SK-MEL-5 (cell line): ENCODE measurements at regions not wholly inside any gene's neighbourhood (a gene's known extent, or its start where the extent isn't known, plus 50 kb on each side); places are given as distances from the start of the nearest gene placed in this dataset.
"Not testable (repeated sequence)": the region's sequence is repeated elsewhere in the genome, so short reads cannot be mapped to it uniquely, and the experiment has no call there.

Source experiments
- DNase-seq: peaks from one replicate; pipeline ENCODE4 v3.0.0-alpha.2; 2016; ENCODE audit warnings: low read depth, low spot score
- in situ Hi-C: cut with HindIII; loops from 2 replicates; pipeline ENCODE4 v1.10.0; 2016; ENCODE audit warnings: low sequenced_read_pairs, high pct_unique_total_duplicates, low pct_unique_long_range_greater_than_20kb

- DNase-seq, result no peak
- in situ Hi-C loops, result no loop called here
These were observed 151.6 kb upstream of the CDH4 start for GRCh38 chr20:61100489-61100888.

GRCh38 chr20:61101321-61101720 is 150.7 kb upstream of the CDH4 start:
- DNase-seq, in situ Hi-C loops: not testable (repeated sequence)

GRCh38 chr20:61104232-61104631 is 147.8 kb upstream of the CDH4 start:
- DNase-seq, result no peak
- in situ Hi-C loops, result no loop called here

DNA sequence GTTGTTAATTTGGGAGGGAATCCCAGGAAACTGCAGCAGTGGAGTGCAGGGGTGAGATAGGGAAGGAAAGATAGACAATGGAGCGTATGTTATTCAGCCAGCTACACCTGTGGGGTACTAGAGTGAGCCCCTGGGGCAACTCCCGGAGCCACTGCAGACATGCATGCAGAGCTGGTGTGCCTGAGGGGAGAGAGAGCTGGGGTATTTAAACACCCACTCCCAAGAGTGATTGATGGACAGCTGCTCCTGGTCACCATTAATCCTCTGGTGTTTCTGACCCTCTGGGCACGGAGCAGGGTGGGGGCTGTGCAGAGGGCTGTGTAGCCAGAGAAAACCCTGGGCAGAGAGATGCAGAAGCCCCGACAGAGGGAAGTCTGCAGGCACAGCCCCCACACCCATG is 146.7 kb upstream of the CDH4 start:
- in situ Hi-C loops, result no loop called here
- DNase-seq, result no peak

GRCh38 chr20:61106438-61106837 is 145.6 kb upstream of the CDH4 start:
- in situ Hi-C loops, result no loop called here
- no peak for DNase-seq

GRCh38 chr20:61109221-61109805 is 142.7 kb upstream of the CDH4 start:
- in situ Hi-C loops, result no loop called here
- DNase-seq, result no peak

- in situ Hi-C loops, result no loop called here
- no peak for DNase-seq
These were observed 139.5 kb upstream of the CDH4 start for GRCh38 chr20:61112515-61112914.

- DNase-seq, result no peak
- in situ Hi-C loops, result no loop called here
These were observed 138.3 kb upstream of the CDH4 start for GRCh38 chr20:61113731-61114130.

GRCh38 chr20:61114493-61115175 is 137.4 kb upstream of the CDH4 start:
- in situ Hi-C loops, result no loop called here
- DNase-seq, result no peak

GRCh38 chr20:61115364-61116065 is 136.5 kb upstream of the CDH4 start:
- DNase-seq, result no peak
- in situ Hi-C loops, result no loop called here

DNA sequence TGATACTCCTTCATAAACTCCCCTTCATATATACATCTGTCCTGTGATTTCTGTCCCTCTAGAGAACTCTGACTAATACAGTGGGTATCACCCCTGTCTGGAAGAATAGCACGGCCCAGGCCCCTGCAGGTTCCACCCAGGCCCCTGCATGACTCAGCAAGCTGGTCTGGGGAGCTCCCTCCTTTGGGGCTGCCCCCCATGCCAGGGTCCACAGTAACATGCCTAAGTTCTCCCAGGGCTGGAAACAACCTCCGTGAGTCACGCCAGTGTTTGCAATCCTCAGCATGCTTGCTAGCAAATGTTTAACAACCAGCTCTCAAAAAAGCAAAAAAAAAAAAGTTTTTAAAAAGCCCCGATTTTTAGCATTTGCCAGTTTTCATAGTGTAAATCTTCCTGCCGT is 134.3 kb upstream of the CDH4 start:
- in situ Hi-C loops, result no loop called here

DNA sequence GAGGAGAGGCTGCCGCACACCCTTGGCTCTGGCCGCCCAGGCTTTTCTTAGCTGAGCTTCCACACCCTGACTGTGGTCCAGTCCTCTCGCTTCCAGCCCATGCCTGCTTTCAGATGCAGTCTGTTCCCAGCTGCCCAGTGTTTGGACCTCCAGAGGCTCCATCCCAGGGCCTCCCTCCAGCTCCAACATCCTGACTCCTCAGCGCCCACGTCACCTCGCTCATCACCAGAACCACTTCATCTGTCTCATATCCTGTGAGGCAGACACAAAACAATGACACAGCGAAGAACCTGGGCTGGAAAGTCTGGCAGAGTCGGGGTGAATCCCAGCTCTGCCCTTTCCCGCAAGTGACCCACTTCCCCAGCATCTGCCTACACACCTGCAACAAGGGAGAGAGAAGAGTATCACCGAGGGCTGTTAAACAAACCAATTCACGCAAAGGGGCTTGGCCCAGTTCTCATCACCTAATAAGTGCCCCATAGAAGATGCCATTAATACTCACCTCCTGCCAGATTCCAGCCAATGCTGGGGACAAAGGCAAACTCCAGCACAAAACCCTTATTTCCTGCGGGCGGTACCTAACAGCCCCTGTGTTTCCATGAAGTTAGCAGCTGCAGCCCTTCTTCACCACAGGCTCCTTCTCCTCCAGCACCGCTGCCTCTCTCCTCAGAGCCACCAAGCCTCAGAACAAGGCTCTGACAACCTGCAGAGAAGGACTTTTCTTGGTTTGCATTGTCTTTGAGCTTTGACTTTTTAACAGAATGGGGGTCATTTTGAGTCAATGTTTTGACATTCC is 133.4 kb upstream of the CDH4 start:
- in situ Hi-C loops, result no loop called here
- DNase-seq, result no peak

More for the DNA sequence above, 134.3 kb upstream of the CDH4 start:
- no peak for DNase-seq

DNA sequence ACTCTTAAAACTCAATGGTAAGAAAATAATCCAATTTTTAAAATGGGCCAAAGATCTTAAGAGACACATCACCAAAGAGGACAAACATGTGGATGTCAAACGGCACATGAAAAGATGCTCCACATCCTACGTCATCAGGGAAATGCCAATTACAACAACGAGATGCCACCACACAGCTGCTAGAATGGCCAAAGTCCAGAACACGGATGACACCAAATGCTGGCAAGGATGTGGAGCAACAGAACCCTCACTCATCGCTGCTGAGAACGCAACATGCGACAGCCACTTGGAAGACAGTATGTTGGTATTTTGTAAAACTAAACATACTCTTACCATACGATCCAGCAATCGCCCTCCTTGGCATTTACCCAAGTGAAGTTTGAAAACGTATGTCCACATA is 132.8 kb upstream of the CDH4 start:
- in situ Hi-C loops, result no loop called here
- DNase-seq, result no peak

GRCh38 chr20:61119794-61120410 is 132.2 kb upstream of the CDH4 start:
- DNase-seq, result no peak
- in situ Hi-C loops, result no loop called here

GRCh38 chr20:61120595-61121515 is 131.2 kb upstream of the CDH4 start:
- in situ Hi-C loops, result no loop called here
- peak; percentile 85 for DNase-seq

GRCh38 chr20:61121661-61122060 is 130.4 kb upstream of the CDH4 start:
- in situ Hi-C loops, result no loop called here
- no peak for DNase-seq

- DNase-seq, result no peak
- in situ Hi-C loops, result no loop called here
These were observed 128.8 kb upstream of the CDH4 start for GRCh38 chr20:61123286-61123685.
